HG03439 (cell line): ENCODE measurements at regions not wholly inside any gene's neighbourhood (a gene's known extent, or its start where the extent isn't known, plus 50 kb on each side); places are given as distances from the start of the nearest gene placed in this dataset.
"Not testable (repeated sequence)": the region's sequence is repeated elsewhere in the genome, so short reads cannot be mapped to it uniquely, and the experiment has no call there.

Experiments
- ATAC-seq: cut with Tn5 transposase; IDR thresholded peaks from one replicate; pipeline ENCODE4 v1.9.1; 2021; ENCODE audit warnings: mild to moderate bottlenecking, moderate library complexity; ENCODE audit not compliant: unreplicated experiment

GRCh38 chr6:9851006-9851405 lies 563.9 kb downstream of the TFAP2A start:
- ATAC-seq: no peak

- no peak for ATAC-seq
Measured at GRCh38 chr6:9848094-9848493, 566.8 kb downstream of the TFAP2A start.

- ATAC-seq: no peak
Measured at GRCh38 chr6:9841886-9842725, 572.8 kb downstream of the TFAP2A start.

GRCh38 chr6:9834233-9834632 lies 580.6 kb downstream of the TFAP2A start:
- ATAC-seq: no peak

- ATAC-seq: no peak
Measured at GRCh38 chr6:9831783-9832182, 583.1 kb downstream of the TFAP2A start.

- no peak for ATAC-seq
Measured at GRCh38 chr6:9830808-9831207, 584.1 kb downstream of the TFAP2A start.

- no peak for ATAC-seq
Measured at GRCh38 chr6:9825526-9825925, 589.3 kb downstream of the TFAP2A start.

- not testable (repeated sequence) for ATAC-seq
Measured at GRCh38 chr6:9810727-9811126, 604.1 kb downstream of the TFAP2A start.

GRCh38 chr6:9810286-9810685 lies 604.6 kb downstream of the TFAP2A start:
- ATAC-seq: no peak

GRCh38 chr6:9806195-9806594 lies 608.7 kb downstream of the TFAP2A start:
- no peak for ATAC-seq

GRCh38 chr6:9801249-9801754 lies 613.6 kb downstream of the TFAP2A start:
- ATAC-seq: no peak

GRCh38 chr6:9799582-9799981 lies 615.3 kb downstream of the TFAP2A start:
- ATAC-seq: no peak

GRCh38 chr6:9796827-9797226 lies 618.0 kb downstream of the TFAP2A start:
- ATAC-seq: no peak

GRCh38 chr6:9795880-9796279 lies 619.0 kb downstream of the TFAP2A start:
- ATAC-seq: no peak

- ATAC-seq: no peak
Measured at GRCh38 chr6:9789201-9789600, 625.7 kb downstream of the TFAP2A start.

- no peak for ATAC-seq
Measured at GRCh38 chr6:9784786-9785185, 630.1 kb downstream of the TFAP2A start.

GRCh38 chr6:9783567-9783966 lies 631.3 kb downstream of the TFAP2A start:
- no peak for ATAC-seq

GRCh38 chr6:9766240-9766915 lies 648.5 kb downstream of the TFAP2A start:
- ATAC-seq: no peak

GRCh38 chr6:9761220-9761619 lies 653.7 kb downstream of the TFAP2A start:
- ATAC-seq: no peak

- ATAC-seq: no peak
Measured at GRCh38 chr6:9754515-9754914, 660.4 kb downstream of the TFAP2A start.

- no peak for ATAC-seq
Measured at GRCh38 chr6:9745966-9746365, 668.9 kb downstream of the TFAP2A start.

- ATAC-seq: no peak
Measured at GRCh38 chr6:9745476-9745875, 669.4 kb downstream of the TFAP2A start.
